OCI-LY7 (cell line): ENCODE measurements at regions not wholly inside any gene's neighbourhood (a gene's known extent, or its start where the extent isn't known, plus 50 kb on each side); places are given as distances from the start of the nearest gene placed in this dataset.

Experiments used
- EZH2phosphoT487 ChIP-seq: fragments of 200-600 bp; sonication (generic); IDR thresholded peaks from 2 replicates; pipeline ENCODE4 v1.6.1; 2018; ENCODE audit warnings: low read depth, borderline replicate concordance, mild to moderate bottlenecking, mixed run types, antibody characterized with exemption, low read length, moderate library complexity, mixed read lengths
- TF ChIP-seq, protein P1 (sequence below): fragments of 200-600 bp; sonication (generic); conservative IDR thresholded peaks from 2 replicates; pipeline ENCODE4 v1.5.1; 2014; ENCODE audit warnings: mild to moderate bottlenecking, antibody characterized with exemption, low read length, moderate library complexity, mixed read lengths

DNA sequence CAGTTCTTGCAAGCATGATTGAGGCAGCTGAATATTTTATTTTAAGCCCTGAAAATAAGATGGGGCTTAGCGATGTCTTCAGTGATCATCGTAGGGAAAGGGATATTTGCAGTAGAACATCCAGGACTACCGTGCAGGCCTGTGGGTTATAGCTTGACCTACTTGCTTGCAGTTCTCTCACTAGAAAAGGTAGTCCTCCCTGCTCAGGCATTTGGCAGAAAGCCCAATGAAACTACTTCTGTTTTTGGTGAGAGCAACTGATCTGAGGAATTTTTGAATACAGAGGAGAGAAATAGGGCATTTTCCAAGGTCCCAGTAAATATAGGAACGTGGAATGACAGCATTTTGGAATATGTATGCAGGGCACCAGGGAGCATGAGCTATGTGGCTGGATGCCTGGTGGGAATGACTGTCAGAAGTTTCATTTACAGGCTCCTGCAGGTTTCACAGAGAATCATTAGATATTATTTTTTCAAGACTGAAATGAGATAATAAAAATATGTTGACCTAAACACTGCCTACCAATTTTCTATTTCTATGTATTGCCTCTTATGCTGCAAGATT, 417.9 kb upstream of the ACTBL2 start:
- TF ChIP-seq, protein P1, sequence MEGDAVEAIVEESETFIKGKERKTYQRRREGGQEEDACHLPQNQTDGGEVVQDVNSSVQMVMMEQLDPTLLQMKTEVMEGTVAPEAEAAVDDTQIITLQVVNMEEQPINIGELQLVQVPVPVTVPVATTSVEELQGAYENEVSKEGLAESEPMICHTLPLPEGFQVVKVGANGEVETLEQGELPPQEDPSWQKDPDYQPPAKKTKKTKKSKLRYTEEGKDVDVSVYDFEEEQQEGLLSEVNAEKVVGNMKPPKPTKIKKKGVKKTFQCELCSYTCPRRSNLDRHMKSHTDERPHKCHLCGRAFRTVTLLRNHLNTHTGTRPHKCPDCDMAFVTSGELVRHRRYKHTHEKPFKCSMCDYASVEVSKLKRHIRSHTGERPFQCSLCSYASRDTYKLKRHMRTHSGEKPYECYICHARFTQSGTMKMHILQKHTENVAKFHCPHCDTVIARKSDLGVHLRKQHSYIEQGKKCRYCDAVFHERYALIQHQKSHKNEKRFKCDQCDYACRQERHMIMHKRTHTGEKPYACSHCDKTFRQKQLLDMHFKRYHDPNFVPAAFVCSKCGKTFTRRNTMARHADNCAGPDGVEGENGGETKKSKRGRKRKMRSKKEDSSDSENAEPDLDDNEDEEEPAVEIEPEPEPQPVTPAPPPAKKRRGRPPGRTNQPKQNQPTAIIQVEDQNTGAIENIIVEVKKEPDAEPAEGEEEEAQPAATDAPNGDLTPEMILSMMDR: no peak
- TF ChIP-seq EZH2phosphoT487: no peak
